ENCODE measurements at regions not wholly inside any gene's neighbourhood (a gene's known extent, or its start where the extent isn't known, plus 50 kb on each side); places are given as distances from the start of the nearest gene placed in this dataset.

DNA sequence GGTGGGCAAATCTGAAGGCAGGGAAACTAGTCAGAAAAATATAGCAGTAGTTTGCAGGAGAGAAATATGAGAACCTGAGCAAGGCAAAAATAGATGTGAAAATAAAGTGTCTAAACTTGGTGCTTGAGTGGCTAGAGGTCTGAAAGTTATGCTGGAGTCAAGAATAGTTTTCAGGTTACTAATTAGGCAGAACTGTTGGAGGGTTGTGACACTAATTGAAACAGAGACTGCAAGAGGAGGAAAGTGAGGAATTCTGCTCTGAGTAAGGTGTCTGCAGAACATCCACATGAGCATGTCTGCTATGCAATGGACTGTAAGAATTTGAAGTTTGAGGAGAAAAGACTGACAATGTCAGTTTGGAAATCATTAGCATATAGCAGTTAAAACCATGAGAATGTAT lies 444.0 kb upstream of the LRRTM1 start:
- FAIRE-seq (no peak), ATAC-seq (no peak), DNase-seq (ENCODE audit: extremely low read depth in 1 of 4, low spot score in 3 of 4) (no peak)
- Histone ChIP-seq H3K36me3 (ENCODE audit: control insufficient read depth, insufficient read depth, low read length) (no peaks in the 10 kb centered on the region), H4K20me1 (replicated peaks; ENCODE audit: control insufficient read depth, insufficient read depth, low read length) (no peaks in the 10 kb centered on the region), H3K27ac (ENCODE audit: extremely low read depth, low read depth, low read length) (no peak overlapping the region), H3K9me3 (replicated peaks; ENCODE audit: control insufficient read depth, insufficient read depth, low read depth, low read length) (no peaks in the 10 kb centered on the region; the same call in 1 of the 2 replicates), H3K79me2 (ENCODE audit: control insufficient read depth, insufficient read depth, low read length) (no peaks in the 10 kb centered on the region), H3K9me1 (ENCODE audit: control insufficient read depth, insufficient read depth, low read length) (no peaks in the 10 kb centered on the region), H3K9ac (ENCODE audit: insufficient read depth in 1 of 2, low read depth in 2 of 2, low read length in 2 of 2) (no peak overlapping the region), H2AFZ (ENCODE audit: low read depth, low read length) (no peak overlapping the region), H3K4me1 (replicated peaks in 1 of 2; ENCODE audit: control insufficient read depth in 2 of 2, insufficient read depth in 2 of 2, low read length in 2 of 2) (no peaks in the 10 kb centered on the region), H3K27me3 (ENCODE audit: control insufficient read depth in 2 of 2, insufficient read depth in 2 of 2, low read length in 2 of 2) (no peaks in the 10 kb centered on the region), H3K4me2 (ENCODE audit: insufficient read depth, low read length) (no peak overlapping the region), H3K4me3 (no peak overlapping the region)
- no peak for TF ChIP-seq ZNF3 (CRISPR knock-in tag; IDR thresholded peaks at IDR 0.05)
- no peak for TF ChIP-seq STAT6 (CRISPR knock-in tag; IDR thresholded peaks at IDR 0.05)
- no peak for TF ChIP-seq SMARCA4 (IDR thresholded peaks at IDR 0.05)
- TF ChIP-seq SRSF7 (optimal IDR thresholded peaks at IDR 0.05; ENCODE audit: low read depth, low read length) = no peak
- TF ChIP-seq NCOA1 (IDR thresholded peaks at IDR 0.05; ENCODE audit: low read depth) = no peak
- no peak for TF ChIP-seq RBM17 (IDR thresholded peaks at IDR 0.05; ENCODE audit: borderline replicate concordance, low read depth, low read length)
- TF ChIP-seq, protein P1, sequence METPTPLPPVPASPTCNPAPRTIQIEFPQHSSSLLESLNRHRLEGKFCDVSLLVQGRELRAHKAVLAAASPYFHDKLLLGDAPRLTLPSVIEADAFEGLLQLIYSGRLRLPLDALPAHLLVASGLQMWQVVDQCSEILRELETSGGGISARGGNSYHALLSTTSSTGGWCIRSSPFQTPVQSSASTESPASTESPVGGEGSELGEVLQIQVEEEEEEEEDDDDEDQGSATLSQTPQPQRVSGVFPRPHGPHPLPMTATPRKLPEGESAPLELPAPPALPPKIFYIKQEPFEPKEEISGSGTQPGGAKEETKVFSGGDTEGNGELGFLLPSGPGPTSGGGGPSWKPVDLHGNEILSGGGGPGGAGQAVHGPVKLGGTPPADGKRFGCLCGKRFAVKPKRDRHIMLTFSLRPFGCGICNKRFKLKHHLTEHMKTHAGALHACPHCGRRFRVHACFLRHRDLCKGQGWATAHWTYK (CRISPR knock-in tag; IDR thresholded peaks at IDR 0.05) = no peak
- TF ChIP-seq HLTF (IDR thresholded peaks at IDR 0.05) = no peak
- TF ChIP-seq ZNF253 (CRISPR knock-in tag; conservative IDR thresholded peaks at IDR 0.05) = no peak
- TF ChIP-seq ZNF551 (CRISPR knock-in tag; IDR thresholded peaks at IDR 0.05) = no peak
- no peak for TF ChIP-seq ZNF76 (CRISPR knock-in tag; IDR thresholded peaks at IDR 0.05; ENCODE audit: borderline replicate concordance)
- TF ChIP-seq NR2F6 (CRISPR knock-in tag; IDR thresholded peaks at IDR 0.05) = no peak
- no peak for TF ChIP-seq ETS1 (conservative IDR thresholded peaks at IDR 0.05; ENCODE audit: control insufficient read depth, low read depth, low read length)
- no peak for TF ChIP-seq POLR2AphosphoS2 (IDR thresholded peaks at IDR 0.05; ENCODE audit: low read length)
- TF ChIP-seq ATF1 (CRISPR knock-in tag; IDR thresholded peaks at IDR 0.05) = no peak
- no peak for TF ChIP-seq ATF1 (tag; IDR thresholded peaks at IDR 0.05)
- no peak for TF ChIP-seq DPF2 (IDR thresholded peaks at IDR 0.05)
- TF ChIP-seq FOXA3 (CRISPR knock-in tag; conservative IDR thresholded peaks at IDR 0.05 in 1 of 2, IDR thresholded peaks at IDR 0.05 in 1 of 2) = no peak
- TF ChIP-seq HDAC1 (IDR thresholded peaks at IDR 0.05) = no peak
- no peak for TF ChIP-seq ZC3H11A (IDR thresholded peaks at IDR 0.05; ENCODE audit: low read depth, low read length)
- no peak for TF ChIP-seq SP2 (IDR thresholded peaks at IDR 0.05; ENCODE audit: extremely low read depth, low read depth, low read length, poor library complexity, severe bottlenecking)
- ChIA-PET CTCF (ENCODE audit: low intra/inter-chr PET ratio) (no interaction called here), POLR2A (no interaction called here)
- in situ Hi-C loops (cut with MboI) (no loop called here), intact Hi-C loops (cut with micrococcal nuclease) (no loop called here)
- BruUV-seq (replicated peaks) = no TSS peak
